Activated naive CD4-positive, alpha-beta T cell treated with anti-CD3 and anti-CD28 coated beads, Interleukin-2, amount 50 U/mL, for 72 hours (primary cell): ENCODE measurements at regions not wholly inside any gene's neighbourhood (a gene's known extent, or its start where the extent isn't known, plus 50 kb on each side); places are given as distances from the start of the nearest gene placed in this dataset.

ENCODE experiments used
- ATAC-seq, 2 donors: fragments of 150-1000 bp; cut with Tn5 transposase; 2 replicates each; pipeline ENCODE4 v1.10.0; 2021; ENCODE audit warnings: mild to moderate bottlenecking in 2 of 2, moderate library complexity in 2 of 2
- DNase-seq, 2 donors: peaks; one replicate each; pipeline ENCODE4 v3.0.0; 2021 to 2022; ENCODE audit warnings: low spot score in 2 of 2
- H3K27ac Mint-ChIP-seq, 2 donors: one replicate each; pipeline ENCODE4 v1.8.0; 2022; ENCODE audit warnings: mild to moderate bottlenecking in 2 of 2, mixed read lengths in 2 of 2
- H3K36me3 Mint-ChIP-seq, 2 donors: one replicate each; pipeline ENCODE4 v1.8.0; 2022; ENCODE audit warnings: mixed read lengths in 2 of 2
- H3K9me3 Mint-ChIP-seq, 2 donors: one replicate each; pipeline ENCODE4 v1.8.0; 2022; ENCODE audit warnings: mixed read lengths in 2 of 2

DNA sequence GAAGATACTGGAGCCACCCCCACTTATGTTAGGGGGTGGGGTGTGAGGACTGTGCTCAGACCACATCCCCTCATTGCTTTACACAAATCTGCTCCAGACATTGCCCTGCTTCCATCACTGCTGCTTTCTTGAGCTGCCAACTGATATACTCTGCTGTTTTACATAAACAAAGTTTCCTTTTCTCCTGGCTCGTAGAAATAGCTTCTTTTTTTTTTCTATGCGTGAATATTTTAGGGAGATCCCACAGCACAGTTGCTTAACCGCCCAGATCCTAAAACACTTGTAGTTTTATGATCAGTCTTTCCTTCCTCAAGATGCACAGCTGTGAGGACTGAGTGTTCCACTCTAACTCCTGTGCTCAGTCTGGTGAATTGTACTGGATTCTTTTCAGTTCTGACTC is 768.4 kb downstream of the PCDH18 start:
- H3K27ac Mint-ChIP-seq, result no peak overlapping the region
- ATAC-seq (no peak), DNase-seq (no peak)
- no peaks in the 10 kb centered on the region for H3K36me3 Mint-ChIP-seq
- H3K9me3 Mint-ChIP-seq, result peaks cover 2 to 14% of the 10 kb centered on the region in 2 donors

DNA sequence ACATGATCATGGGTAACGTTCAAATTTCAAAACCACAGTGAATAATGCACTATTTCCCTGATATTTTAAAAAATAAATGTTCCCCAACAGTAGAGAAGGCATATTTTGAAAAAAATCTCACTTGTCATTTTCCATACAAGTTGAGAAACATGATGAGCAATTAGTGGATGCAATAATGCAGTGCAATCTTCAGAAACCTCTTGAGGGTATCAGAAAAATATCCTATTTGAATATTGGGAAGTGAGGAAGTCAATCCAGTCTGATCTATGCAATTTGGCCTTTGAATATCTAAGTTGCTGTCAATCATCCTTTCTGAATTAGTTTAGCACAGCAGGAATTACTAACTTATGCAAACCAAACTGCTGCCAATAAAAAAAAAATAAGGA is 776.8 kb downstream of the PCDH18 start:
- DNase-seq (no peak), ATAC-seq (no peak)
- H3K36me3 Mint-ChIP-seq, result no peaks in the 10 kb centered on the region
- peaks cover 0 to 3% of the 10 kb centered on the region in 2 donors for H3K9me3 Mint-ChIP-seq
- no peak overlapping the region for H3K27ac Mint-ChIP-seq

DNA sequence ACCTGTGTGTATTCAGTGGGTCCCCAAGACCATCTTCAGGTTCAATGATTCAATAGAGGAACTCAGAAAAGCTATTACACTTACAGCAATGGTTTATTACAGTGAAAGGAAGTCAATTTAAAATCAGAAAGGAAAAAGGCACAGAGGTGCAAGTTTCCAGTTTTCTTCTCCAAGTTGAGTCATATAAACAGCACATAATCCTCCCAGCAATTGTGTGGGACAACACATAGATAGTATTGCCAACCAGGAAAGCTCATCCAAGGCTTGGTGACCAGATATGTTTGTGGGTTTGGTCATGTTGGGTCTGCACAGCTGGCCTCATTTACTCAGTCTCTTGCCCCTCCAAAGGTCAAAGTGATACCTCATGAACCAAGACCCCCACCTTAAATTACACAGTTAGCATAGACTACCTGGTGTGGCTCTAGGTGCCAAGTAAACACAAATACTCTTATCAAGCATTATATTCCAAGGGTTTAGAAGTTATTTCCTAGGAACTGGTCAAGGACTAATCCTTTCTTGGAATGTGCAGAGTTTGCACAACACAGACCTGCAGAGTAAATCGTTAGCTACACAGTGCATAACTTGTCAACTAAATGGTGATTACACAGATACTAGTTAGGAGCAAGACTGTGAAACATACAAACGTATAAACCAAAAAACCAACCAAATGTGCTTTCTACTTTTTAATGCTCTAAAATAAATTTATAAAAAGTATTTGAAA is 777.3 kb downstream of the PCDH18 start:
- Mint-ChIP-seq H3K27ac (no peak overlapping the region), H3K36me3 (no peaks in the 10 kb centered on the region), H3K9me3 (no peaks in the 10 kb centered on the region)
- ATAC-seq (no peak), DNase-seq (no peak)

DNA sequence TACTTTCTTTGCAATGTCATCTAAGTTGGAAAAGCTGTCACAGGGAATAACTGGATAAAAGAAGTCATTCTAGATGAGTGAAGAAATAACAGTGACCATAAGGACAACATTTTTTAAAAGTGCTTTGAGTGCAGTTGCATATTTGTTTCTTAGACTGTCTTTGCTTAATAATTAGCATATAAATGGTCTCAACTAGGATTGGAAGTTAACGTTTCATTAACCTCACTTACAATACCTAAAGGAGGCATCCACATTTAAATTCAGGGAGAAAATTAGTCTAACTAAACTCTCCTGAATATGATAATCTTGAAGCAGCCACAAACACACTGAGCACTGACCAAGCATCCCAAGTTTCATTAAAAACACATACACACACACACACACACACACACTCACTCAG is 780.7 kb downstream of the PCDH18 start:
- peaks cover 0 to 4% of the 10 kb centered on the region in 2 donors for H3K9me3 Mint-ChIP-seq
- no peaks in the 10 kb centered on the region for H3K36me3 Mint-ChIP-seq
- DNase-seq (no peak), ATAC-seq (no peak)
- no peak overlapping the region for H3K27ac Mint-ChIP-seq

DNA sequence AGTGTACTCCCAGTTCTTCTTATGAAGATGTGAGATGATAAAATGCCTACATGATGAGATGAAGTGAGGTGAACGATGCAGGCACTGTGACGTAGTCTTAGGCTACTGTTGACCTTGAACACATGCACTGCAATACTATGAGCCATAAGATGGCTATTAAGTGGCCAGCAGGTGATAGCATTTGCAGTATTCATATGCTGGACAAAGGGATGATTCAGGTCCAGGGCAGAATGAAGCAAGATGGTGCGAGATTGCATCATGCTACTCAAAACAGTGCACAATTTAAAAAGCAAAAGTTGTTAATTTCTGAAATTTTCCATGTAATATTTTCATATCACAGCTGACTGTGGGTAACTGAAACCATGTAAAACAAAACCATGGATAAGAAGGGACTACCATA is 781.4 kb downstream of the PCDH18 start:
- peaks cover 0 to 4% of the 10 kb centered on the region in 2 donors for H3K9me3 Mint-ChIP-seq

DNA sequence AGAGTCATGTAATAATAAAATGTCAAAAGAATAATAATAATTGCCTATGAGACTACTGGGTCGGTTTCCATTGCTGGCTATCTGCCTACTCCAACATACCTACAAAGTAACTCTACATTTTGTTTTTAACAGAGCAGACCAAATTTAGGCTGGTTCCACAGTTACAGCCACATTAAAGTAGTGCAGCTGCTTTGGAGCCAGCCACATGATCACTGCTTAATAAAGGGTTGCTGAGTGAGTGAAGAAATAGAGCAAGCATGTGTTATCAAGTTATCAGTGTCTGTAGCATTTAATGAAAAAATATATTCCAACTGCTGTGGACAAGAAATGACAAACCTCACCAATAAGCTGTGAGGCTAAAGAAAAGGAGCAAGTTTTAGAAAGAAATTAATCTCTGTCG is 782.3 kb downstream of the PCDH18 start:
- H3K9me3 Mint-ChIP-seq, result peaks cover 0 to 4% of the 10 kb centered on the region in 2 donors
- no peaks in the 10 kb centered on the region for H3K36me3 Mint-ChIP-seq
- no peak for DNase-seq
- H3K27ac Mint-ChIP-seq, result no peak overlapping the region
- no peak for ATAC-seq

More for the DNA sequence above, 781.4 kb downstream of the PCDH18 start:
- ATAC-seq (no peak), DNase-seq (no peak)
- no peaks in the 10 kb centered on the region for H3K36me3 Mint-ChIP-seq
- H3K27ac Mint-ChIP-seq, result no peak overlapping the region

DNA sequence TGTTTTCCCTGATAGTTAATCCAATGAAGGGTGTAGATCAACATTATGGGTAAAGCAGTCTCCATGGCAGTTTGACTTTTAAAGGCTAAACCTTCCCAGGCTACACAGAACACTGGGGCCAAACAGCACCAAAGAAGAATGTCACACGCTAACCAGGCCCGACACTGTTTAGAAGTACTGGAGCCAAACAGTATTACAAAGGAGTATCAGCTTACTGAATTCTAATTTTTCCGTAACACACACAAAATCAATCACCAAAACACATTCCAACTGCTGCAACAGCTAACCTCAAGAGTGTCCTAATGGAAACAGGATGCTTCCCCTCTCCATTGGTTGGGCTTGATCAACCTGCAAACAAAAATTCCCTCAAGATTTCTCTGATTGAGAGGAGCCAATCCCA is 783.5 kb downstream of the PCDH18 start:
- ATAC-seq (no peak), DNase-seq (no peak)
- Mint-ChIP-seq H3K27ac (no peak overlapping the region), H3K9me3 (peaks cover 0 to 4% of the 10 kb centered on the region in 2 donors), H3K36me3 (no peaks in the 10 kb centered on the region)

DNA sequence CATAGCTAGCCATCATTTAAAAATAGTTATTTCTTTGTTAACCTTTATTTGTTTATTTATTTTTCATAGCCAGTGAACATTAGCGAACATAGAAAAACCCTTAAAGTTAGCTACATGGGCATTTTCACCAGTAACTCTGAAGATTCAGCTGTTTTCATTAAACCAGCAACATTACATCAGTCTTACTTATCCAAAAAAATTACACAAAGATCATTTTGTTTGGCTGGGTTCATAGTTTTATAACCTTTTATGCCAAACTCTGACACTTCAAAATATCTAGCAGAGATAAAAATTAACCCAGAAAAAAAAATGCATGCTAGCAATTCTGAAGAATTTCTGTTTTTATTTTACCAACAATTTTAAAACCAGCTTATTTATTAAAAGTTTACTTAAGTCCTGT is 784.1 kb downstream of the PCDH18 start:
- DNase-seq, result no peak
- Mint-ChIP-seq H3K36me3 (no peaks in the 10 kb centered on the region), H3K9me3 (peaks cover 0 to 4% of the 10 kb centered on the region in 2 donors), H3K27ac (no peak overlapping the region)
- ATAC-seq, result no peak

DNA sequence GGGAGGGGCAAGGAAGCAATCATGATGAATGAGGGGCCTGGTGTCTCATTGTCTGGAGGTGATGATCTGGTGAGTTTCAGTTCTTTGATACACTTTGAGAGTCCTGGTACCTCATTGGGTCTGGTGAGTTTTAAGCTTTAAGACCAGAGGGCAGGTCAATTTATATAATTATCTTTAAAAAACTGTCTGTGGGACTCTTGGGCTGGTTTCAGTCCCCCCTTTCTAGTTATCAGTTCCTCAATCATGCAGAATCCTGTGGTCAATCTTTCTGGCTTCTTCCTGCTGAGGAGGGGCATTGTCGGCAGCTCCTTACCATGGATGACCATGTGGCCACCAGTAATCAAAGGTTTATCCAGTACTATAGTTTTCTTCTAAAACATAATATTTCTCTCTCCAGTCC is 789.1 kb downstream of the PCDH18 start:
- Mint-ChIP-seq H3K27ac (no peak overlapping the region), H3K36me3 (no peaks in the 10 kb centered on the region), H3K9me3 (peaks cover 0 to 5% of the 10 kb centered on the region in 2 donors)
- DNase-seq (no peak), ATAC-seq (no peak)

DNA sequence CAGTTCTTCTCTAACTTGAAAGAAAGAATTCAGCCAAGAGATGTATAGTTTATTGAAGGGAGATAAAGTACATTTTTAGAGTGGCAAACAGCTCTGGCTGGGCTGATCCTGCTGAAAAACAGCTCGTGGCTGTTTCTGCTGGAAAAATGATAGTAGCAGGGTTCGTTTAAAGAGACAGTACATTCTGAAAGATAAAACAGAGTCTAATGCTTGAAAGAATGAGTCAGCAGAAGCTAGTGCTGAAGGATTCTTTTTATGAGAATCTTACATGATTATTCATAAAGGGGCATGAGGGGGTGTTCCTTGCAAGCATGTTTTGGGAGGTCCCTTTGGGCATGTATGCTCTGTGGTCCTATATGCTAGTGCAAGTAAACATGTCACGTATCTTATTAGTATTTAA is 790.0 kb downstream of the PCDH18 start:
- no peak for ATAC-seq

DNA sequence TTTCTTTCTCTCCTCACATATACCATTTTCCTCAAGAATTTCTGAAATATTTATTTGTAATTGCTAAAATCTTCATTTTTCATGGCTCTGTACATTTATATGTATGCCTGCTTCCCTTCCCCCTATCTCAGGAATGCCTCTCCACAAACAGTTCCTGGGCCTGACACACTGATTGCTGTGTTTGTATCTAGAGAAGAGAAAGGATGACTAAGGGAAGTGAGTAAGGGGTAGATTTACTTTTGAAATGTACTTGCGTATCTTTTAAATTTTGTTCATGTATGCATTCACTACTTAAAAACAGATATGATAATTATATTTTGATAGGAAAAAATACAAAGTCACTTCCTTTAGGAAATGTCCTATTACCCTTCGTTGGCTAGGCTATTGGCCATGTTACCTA is 790.8 kb downstream of the PCDH18 start:
- DNase-seq (no peak), ATAC-seq (no peak)
- H3K9me3 Mint-ChIP-seq, result peaks cover 0 to 5% of the 10 kb centered on the region in 2 donors
- no peak overlapping the region for H3K27ac Mint-ChIP-seq
- no peaks in the 10 kb centered on the region for H3K36me3 Mint-ChIP-seq

More for the DNA sequence above, 790.0 kb downstream of the PCDH18 start:
- Mint-ChIP-seq H3K9me3 (peaks cover 0 to 5% of the 10 kb centered on the region in 2 donors), H3K36me3 (no peaks in the 10 kb centered on the region), H3K27ac (no peak overlapping the region)
- no peak for DNase-seq

DNA sequence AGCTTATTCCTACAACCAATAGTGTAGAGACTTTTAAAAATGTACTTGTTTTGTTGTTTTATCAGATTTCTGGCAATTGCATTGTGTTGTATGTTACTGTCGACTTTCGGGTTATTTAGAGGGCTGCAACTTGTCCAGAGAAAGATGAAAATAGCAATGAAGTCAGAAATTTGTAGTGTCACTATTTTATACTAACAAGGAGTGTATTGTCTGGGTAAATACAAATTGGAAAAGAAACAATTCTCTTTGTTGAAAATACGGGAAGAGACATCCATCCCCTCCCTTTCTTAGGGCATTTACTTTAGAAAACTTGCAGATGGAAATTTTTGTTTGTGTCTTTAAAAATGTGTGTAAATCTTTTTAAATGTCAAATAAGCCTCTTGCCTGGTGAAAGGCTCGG is 792.0 kb downstream of the PCDH18 start:
- ATAC-seq (no peak), DNase-seq (no peak)
- Mint-ChIP-seq H3K27ac (no peak overlapping the region), H3K36me3 (no peaks in the 10 kb centered on the region), H3K9me3 (peaks cover 0 to 5% of the 10 kb centered on the region in 2 donors)

DNA sequence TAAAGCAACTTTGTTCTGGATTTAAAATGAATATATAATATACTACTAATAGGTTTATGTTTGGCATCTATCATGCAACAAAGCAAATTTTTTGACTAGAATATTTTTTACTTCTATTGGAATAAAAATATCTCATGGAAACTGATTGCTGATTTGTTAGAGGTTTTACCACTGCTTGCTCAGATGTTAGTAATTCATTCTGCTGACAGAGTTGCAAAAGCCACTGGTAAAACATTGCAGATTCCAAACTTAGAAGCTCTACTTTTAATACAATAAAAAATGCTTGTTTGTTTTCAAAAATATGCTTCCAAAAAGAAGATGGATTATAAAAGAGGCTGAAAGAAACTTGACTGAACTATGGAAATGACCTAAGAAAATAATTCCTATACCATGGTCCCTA is 795.2 kb downstream of the PCDH18 start:
- ATAC-seq (no peak), DNase-seq (no peak)
- H3K9me3 Mint-ChIP-seq, result peaks cover 0 to 5% of the 10 kb centered on the region in 2 donors
- no peaks in the 10 kb centered on the region for H3K36me3 Mint-ChIP-seq
- no peak overlapping the region for H3K27ac Mint-ChIP-seq

DNA sequence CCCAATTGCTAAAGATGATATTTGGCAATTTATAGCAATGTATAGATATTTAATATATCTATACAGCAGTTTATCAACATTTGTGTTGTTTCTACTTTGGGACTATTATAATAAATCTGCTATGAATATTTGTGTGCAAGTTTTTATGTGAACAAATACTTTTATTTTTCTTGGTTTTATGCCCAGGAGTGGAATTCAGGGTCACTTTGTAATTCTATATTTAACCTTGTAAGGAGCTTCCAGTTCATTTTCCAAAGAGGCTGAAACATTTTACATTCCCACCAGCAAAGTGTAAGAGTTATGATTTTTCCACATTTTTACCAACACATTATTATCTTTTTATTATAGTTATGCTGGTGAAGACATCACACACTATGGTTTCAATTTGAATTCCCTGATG is 801.3 kb downstream of the PCDH18 start:
- Mint-ChIP-seq H3K9me3 (peaks cover 6 to 10% of the 10 kb centered on the region in 2 donors), H3K36me3 (no peaks in the 10 kb centered on the region), H3K27ac (no peak overlapping the region)
- no peak for DNase-seq
- ATAC-seq, result no peak

DNA sequence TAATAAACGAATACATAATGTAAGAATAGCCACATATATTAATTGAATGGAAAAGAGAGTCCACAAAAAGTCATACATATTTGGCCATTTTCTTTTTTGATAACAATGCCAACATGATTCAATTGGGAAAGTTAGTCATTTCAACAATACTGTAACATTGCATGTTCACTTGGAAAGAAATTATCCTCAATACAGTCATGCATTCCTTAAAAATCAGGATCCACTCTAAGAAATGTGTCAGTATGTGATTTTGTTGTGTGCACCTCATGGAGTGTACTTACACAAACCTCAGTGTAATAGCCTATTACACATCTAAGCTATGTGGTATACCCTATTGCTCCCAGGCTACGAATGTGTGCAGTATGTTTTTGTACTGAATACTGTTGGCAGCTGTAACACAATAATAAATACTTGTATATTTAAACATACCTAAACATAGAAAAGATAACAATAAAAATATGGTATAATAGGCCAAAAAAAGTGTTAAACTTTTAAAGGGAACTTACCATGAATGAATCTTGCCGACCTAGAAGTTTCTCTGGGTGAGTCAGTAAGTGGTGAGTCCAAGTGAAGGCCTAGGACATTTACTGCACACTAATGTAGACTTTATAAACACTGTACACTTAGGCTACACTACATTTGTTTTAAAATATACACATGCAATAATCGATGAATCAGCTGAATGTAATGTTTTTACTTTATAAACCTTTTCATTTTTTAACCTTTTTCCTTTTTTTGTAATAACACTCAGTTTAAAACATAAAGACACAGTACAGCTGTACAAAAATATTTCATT is 806.8 kb downstream of the PCDH18 start:
- DNase-seq (no peak), ATAC-seq (no peak)
- no peak overlapping the region for H3K27ac Mint-ChIP-seq
- H3K36me3 Mint-ChIP-seq, result no peaks in the 10 kb centered on the region
- H3K9me3 Mint-ChIP-seq, result peaks cover 21 to 26% of the 10 kb centered on the region in 2 donors

DNA sequence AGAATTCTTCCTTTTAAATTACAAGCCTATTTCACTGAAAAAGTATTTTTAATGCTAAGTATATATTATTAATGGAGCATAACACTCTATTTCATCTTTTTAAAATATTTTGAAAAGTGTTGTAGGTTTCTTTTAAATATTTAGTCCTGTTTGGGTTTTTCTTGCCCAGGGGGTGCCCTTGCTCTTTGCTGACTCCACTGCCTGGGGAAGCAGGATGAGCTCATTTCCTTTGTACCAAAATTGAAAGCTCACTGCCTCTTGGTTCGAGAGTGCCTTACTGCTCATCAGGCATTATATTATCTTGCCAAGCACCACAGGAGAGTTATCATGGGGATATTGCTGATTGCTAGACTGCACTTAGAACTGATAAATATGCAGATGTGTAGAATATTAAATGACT is 819.2 kb downstream of the PCDH18 start:
- Mint-ChIP-seq H3K9me3 (peaks cover 4 to 11% of the 10 kb centered on the region in 2 donors), H3K36me3 (no peaks in the 10 kb centered on the region), H3K27ac (no peak overlapping the region)
- DNase-seq, result no peak
- ATAC-seq, result no peak

DNA sequence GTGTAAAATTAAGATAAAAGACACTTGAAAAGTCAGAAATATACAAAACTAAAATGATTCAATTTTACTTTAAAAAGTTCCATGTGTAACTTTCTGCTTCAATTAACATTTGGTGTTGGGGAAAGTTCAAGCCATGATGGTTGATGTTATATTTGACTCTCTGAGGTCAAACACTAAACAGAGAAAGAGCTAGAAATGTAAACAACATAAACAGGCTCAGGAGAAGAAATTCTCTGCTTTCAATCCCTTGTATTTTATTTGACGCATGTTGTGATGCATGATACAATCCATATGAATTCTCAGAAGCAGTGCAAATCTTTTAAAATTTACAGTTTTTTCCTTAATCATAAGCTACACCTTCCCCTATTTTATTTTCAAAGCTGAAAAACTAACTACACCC is 822.4 kb downstream of the PCDH18 start:
- H3K9me3 Mint-ChIP-seq, result peaks cover 0 to 4% of the 10 kb centered on the region in 2 donors
- no peak for ATAC-seq
- DNase-seq, result no peak
- no peaks in the 10 kb centered on the region for H3K36me3 Mint-ChIP-seq
- H3K27ac Mint-ChIP-seq, result no peak overlapping the region

DNA sequence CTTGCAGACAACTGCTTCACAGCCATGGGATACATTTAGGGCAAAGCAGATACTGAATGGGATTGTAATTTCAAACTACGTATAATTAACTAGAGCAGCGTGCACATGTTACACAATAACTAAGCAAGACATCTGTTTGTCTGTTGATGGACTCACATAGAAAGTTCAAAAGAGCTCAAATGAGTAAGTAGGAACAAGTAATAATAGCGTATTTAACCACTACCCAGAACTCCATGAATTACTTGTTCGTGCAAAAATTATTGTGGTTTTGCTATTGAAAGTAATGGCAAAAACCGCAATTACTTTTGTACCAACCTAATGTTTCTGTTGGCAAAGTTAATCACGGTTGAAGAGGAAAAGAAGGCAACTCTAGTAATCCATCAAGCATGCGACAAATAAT is 825.4 kb downstream of the PCDH18 start:
- Mint-ChIP-seq H3K36me3 (no peaks in the 10 kb centered on the region), H3K9me3 (peaks cover 5 to 6% of the 10 kb centered on the region in 2 donors), H3K27ac (no peak overlapping the region)
- no peak for DNase-seq
- no peak for ATAC-seq
